PFSK-1 (cell line): ENCODE measurements at regions not wholly inside any gene's neighbourhood (a gene's known extent, or its start where the extent isn't known, plus 50 kb on each side); places are given as distances from the start of the nearest gene placed in this dataset.

Source experiments
- FOXP2 ChIP-seq: optimal IDR thresholded peaks from 2 replicates; pipeline ENCODE3; 2011; ENCODE audit warnings: borderline replicate concordance, control low read depth, inconsistent platforms; ENCODE audit not compliant: insufficient read depth; ENCODE audit errors: extremely low read length, extremely low read depth
- POLR2AphosphoS5 ChIP-seq: IDR thresholded peaks from 2 replicates; pipeline ENCODE4 v1.6.1; 2012; ENCODE audit warnings: low read depth, mild to moderate bottlenecking, control low read depth, low read length, moderate library complexity
- SIN3A ChIP-seq: IDR thresholded peaks from 2 replicates; pipeline ENCODE4 v1.6.1; 2012; ENCODE audit warnings: mild to moderate bottlenecking, low read length, moderate library complexity, borderline replicate concordance; ENCODE audit not compliant: insufficient read depth
- TAF1 ChIP-seq: IDR thresholded peaks from 2 replicates; pipeline ENCODE4 v1.6.1; 2012; ENCODE audit warnings: low read length, control low read depth, borderline replicate concordance; ENCODE audit not compliant: insufficient read depth
- TF ChIP-seq, protein P1 (sequence below), 2 experiments: IDR thresholded peaks; 2 replicates each; pipeline versions ENCODE4 v1.6.1 to v1.8.0; 2011 to 2012; ENCODE audit warnings: low read depth in 2 of 2, low read length in 2 of 2, control low read depth in 1 of 2, inconsistent platforms in 1 of 2, mild to moderate bottlenecking in 1 of 2, moderate library complexity in 1 of 2; ENCODE audit not compliant: insufficient read depth in 1 of 2

DNA sequence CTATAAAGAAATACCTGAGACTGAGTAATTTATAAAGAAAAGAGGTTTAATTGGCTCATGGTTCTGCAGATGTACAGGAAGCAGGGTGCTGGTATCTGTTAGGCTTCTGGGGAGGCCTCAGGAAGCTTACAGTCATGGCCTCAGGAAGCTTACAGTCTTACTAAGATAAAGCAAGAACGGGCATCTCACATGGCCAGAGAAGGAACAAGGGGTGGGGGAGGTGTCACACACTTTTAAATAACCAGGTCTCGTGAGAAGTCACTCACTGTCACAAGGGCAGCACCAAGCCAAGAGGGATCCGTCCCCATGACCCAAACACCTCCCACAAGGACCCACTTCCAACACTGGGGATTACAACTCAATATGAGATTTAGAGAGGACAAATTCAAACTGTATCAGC is 192.8 kb upstream of the B3GAT1 start:
- no peak for TF ChIP-seq SIN3A
- TF ChIP-seq, protein P1, sequence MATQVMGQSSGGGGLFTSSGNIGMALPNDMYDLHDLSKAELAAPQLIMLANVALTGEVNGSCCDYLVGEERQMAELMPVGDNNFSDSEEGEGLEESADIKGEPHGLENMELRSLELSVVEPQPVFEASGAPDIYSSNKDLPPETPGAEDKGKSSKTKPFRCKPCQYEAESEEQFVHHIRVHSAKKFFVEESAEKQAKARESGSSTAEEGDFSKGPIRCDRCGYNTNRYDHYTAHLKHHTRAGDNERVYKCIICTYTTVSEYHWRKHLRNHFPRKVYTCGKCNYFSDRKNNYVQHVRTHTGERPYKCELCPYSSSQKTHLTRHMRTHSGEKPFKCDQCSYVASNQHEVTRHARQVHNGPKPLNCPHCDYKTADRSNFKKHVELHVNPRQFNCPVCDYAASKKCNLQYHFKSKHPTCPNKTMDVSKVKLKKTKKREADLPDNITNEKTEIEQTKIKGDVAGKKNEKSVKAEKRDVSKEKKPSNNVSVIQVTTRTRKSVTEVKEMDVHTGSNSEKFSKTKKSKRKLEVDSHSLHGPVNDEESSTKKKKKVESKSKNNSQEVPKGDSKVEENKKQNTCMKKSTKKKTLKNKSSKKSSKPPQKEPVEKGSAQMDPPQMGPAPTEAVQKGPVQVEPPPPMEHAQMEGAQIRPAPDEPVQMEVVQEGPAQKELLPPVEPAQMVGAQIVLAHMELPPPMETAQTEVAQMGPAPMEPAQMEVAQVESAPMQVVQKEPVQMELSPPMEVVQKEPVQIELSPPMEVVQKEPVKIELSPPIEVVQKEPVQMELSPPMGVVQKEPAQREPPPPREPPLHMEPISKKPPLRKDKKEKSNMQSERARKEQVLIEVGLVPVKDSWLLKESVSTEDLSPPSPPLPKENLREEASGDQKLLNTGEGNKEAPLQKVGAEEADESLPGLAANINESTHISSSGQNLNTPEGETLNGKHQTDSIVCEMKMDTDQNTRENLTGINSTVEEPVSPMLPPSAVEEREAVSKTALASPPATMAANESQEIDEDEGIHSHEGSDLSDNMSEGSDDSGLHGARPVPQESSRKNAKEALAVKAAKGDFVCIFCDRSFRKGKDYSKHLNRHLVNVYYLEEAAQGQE (IDR thresholded peaks at IDR 0.05; ENCODE audit: insufficient read depth in 1 of 2, low read depth in 2 of 2, low read length in 2 of 2), result no peak
- no peak for TF ChIP-seq FOXP2
- no peak for TF ChIP-seq TAF1
- TF ChIP-seq POLR2AphosphoS5, result no peak

DNA sequence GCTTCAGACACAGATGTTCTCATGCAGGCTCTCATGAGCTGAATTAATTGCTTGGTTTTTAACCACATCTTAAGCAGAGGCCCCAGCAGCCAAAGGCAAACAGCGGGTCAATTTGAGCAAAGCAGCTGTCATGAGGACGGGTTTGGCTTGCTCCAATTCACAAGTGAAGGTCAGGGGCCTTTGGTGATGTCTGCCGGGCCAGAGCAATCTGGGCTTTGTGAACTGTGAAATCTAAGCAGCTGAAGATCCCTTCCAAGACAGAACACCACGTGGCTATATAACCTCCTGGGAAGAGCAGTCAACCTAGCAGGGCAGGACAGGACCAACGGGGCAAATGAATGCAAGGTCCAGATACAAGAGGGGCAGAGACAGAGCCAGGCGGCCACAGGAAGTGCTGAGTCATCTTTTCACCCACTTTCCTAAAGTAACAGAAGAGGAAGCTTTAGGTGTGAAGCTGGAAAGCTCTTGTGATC is 187.3 kb upstream of the B3GAT1 start:
- TF ChIP-seq POLR2AphosphoS5 (no peak), TAF1 (no peak), FOXP2 (no peak), SIN3A (no peak)
- TF ChIP-seq, protein P1 (IDR thresholded peaks at IDR 0.05; ENCODE audit: insufficient read depth in 1 of 2, low read depth in 2 of 2, low read length in 2 of 2), result no peak

DNA sequence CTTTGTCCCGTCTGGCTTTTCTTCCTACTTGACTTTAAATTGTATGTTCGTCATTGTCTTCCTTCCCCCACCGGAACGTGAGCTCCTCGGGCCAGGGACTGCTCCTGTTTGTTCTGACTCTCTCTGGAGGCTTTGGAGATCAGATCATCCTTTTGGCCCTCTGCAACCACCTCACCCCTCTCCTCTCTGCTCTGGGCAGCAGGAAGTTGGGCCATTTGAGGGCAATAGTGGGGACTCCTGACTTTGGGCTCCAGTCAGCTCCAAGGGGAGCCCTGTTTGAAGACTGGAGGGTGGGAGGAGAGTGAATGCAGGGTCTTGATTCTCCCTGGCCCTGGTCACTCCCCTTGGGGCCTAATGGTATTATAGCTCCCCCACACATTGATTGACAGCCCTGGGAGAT is 186.3 kb upstream of the B3GAT1 start:
- TF ChIP-seq, protein P1 (IDR thresholded peaks at IDR 0.05; ENCODE audit: insufficient read depth in 1 of 2, low read depth in 2 of 2, low read length in 2 of 2), result no peak
- TF ChIP-seq POLR2AphosphoS5 (no peak), TAF1 (no peak), FOXP2 (no peak), SIN3A (no peak)

DNA sequence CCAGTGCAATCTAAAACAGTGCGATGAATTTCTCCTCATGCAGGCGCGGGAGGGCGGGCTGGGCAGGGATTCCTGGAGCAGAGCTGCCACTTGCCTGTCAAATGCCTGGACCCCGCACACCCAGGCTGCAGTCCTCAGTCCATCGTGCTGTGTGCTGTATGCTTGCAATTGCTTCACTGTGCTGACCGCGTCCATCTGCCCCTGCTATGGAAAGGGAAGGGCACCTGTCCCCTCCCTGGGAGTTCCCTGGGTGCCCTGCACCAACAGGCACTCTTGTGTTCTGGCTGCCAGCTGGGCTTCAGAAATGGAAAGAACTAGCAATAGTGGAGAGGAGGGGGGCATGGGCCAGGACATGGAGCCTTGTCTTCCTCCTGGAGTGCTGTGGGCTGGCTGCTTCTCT is 185.4 kb upstream of the B3GAT1 start:
- TF ChIP-seq, protein P1 (IDR thresholded peaks at IDR 0.05; ENCODE audit: insufficient read depth in 1 of 2, low read depth in 2 of 2, low read length in 2 of 2), result no peak
- TF ChIP-seq TAF1 (no peak), POLR2AphosphoS5 (no peak), FOXP2 (no peak), SIN3A (no peak)

DNA sequence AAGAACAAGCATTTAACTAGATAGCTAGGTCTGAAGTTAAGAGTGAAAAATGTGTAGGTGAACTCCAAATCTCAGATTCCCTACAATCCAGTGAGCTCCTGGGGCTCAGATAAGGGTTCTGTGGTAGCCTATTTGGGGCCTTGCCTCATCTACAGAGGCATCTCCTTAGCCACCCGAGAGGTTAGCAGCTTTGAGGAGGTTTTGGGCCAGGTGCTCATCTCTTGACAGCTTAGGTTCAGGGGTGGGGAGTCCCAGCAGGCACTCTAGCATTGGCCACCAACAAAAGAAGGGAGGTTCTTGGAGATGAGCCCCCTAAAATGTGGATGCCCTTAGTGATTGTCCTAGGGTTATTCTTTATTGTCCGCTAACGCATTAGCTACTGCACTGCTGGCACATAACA is 184.4 kb upstream of the B3GAT1 start:
- TF ChIP-seq FOXP2, result no peak
- TF ChIP-seq, protein P1 (IDR thresholded peaks at IDR 0.05; ENCODE audit: insufficient read depth in 1 of 2, low read depth in 2 of 2, low read length in 2 of 2), result no peak
- TF ChIP-seq SIN3A, result no peak
- TF ChIP-seq TAF1, result no peak
- TF ChIP-seq POLR2AphosphoS5, result no peak
